Retina (tissue), 1 donor: ENCODE measurements at regions not wholly inside any gene's neighbourhood (a gene's known extent, or its start where the extent isn't known, plus 50 kb on each side); places are given as distances from the start of the nearest gene placed in this dataset.
"Not testable (repeated sequence)": the region's sequence is repeated elsewhere in the genome, so short reads cannot be mapped to it uniquely, and the experiment has no call there.

ENCODE experiments used
- DNase-seq: peaks from one replicate; pipeline ENCODE4 v3.0.0-alpha.2; 2016

DNA sequence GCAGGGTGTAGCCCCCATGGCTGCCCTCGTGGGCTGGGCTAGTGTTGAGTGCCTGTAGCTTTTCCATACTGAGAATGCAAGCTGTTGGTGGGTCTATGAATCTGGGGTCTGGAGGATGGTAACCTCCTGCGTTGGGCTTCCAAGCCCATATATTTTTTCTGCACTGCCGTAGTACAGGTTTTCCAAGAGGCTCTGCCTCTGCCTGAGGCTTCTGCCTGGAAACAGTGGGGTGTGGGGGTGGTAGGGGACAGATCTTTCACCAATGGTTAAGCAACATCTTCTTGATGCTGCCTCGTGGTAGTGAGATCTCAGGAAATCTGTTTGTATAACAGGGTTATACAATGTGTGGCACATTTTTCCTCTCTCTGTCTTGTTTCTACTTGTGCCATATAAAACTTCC lies 189.0 kb upstream of the ZNF519 start:
- DNase-seq, result not testable (repeated sequence)

DNA sequence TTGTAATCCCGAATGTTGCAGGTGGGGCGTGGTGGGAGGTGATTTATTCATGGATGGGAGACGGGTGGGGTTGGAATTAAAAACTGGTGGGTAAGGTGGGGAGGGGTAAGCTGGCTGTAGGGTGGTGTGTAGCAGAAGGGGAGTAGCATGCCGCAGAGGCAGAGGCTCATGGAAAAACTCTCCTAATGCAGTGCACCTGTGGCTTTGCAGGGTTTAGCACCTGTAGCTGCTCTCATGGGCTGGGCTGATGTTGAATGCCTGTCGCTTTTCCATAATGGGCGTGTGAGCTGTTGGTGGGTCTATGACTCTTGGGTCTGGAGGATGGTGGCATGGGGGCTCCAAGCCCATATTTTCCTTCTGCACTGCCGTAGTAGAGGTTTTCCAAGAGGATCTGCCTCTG lies 169.0 kb upstream of the ZNF519 start:
- DNase-seq, result not testable (repeated sequence)

DNA sequence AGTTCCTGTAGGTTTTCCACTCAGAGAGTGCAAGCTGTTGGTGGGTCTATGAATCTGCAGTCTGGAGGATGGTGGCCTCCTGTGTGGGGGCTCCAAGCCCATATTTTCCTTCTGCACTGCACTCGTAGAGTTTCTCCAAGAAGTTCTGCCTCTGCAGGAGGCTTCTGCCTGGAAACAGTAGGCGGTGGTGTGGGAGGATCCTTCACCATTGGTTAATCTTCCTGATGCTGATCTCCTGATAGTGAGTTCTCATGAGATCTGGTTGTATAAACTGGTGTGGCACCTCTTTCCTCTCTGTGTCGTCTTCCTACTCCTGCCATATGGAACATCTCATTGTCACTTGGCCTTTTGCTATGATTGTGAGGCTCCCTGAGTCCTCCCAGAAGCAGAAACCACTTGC lies 162.8 kb upstream of the ZNF519 start:
- DNase-seq, result not testable (repeated sequence)

DNA sequence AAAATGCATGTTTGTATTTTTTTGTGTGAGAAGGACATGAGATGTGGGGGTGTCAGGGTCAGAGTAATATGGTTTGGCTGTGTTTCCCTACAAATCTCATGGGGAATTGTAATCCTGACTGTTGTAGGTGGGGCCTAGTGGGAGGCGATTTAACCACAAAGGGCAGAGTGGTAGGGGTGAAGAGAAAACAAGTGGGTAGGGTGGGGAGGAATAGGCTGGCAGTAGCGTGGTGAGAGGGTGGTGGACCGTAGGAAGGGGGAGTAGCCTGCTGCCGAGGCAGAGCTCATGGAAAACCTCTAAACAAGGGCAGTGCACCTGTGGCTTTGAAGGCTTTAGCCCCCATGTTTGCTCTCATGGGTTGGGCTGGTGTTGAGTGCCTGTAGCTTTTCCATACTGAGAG lies 152.8 kb upstream of the ZNF519 start:
- DNase-seq, result no peak

DNA sequence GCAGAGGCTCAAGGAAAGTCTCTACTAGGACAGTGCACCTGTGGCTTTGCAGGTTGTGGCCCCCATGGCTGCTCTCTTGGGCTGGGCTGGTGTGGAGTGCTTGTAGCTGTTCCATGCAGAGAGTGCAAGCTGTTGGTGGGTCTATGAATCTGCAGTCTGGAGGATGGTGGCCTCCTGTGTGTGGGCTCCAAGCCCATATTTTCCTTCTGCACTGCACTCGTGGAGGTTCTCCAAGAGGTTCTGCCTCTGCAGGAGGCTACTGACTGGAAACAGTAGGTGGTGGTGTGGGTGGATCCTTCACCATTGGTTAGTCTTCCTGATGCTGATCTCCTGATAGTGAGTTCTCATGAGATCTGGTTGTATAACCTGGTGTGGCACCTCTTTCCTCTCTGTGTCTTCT lies 143.2 kb upstream of the ZNF519 start:
- not testable (repeated sequence) for DNase-seq

DNA sequence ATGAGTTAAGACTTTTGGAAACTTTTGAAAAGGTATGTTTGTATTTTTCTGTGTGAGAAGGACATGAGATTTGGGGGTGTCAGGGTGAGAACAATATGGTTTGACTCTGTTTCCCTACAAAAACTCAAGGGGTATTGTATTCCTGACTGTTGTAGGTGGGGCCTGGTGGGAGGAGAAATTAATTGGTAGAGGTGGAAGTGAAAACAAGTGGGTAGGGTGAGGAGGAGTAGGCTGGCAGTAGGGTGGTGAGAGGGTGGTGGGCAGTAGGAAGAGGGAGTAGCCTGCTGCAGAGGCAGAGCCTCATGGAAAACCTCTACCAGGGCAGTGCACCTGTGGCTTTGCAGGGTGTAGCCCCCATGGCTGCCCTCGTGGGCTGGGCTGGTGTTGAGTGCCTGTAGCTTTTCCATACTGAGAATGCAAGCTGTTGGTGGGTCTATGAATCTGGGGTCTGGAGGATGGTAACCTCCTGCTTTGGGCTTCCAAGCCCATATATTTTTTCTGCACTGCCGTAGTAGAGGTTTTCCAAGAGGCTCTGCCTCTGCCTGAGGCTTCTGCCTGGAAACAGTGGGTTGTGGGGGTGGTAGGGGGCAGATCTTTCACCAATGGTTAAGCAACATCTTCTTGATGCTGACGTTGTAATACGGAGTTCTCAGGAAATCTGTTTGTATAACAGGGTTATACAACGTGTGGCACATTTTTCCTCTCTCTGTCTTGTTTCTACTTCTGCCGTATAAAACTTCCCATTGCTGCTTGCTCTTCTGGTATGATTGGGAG lies 133.6 kb upstream of the ZNF519 start:
- DNase-seq, result not testable (repeated sequence)

DNA sequence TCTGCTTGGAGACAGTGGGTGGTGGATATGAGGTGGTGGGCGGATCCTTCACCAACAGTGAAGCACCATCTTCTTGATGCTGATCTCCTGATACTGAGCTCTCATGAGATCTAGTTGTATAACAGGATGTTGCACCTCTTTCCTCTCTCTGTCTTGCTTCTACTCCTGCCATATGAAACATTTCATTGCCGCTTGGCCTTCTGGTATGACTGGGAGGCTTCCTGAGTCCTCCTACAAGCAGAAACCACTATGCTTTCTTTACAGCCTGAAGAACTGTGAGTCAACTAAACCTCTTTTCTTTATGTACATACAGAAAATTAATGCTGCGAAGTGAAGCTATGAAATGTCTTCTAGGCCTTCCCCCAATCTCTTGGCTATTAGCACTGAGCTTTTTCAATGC lies 130.6 kb upstream of the ZNF519 start:
- DNase-seq, result not testable (repeated sequence)

DNA sequence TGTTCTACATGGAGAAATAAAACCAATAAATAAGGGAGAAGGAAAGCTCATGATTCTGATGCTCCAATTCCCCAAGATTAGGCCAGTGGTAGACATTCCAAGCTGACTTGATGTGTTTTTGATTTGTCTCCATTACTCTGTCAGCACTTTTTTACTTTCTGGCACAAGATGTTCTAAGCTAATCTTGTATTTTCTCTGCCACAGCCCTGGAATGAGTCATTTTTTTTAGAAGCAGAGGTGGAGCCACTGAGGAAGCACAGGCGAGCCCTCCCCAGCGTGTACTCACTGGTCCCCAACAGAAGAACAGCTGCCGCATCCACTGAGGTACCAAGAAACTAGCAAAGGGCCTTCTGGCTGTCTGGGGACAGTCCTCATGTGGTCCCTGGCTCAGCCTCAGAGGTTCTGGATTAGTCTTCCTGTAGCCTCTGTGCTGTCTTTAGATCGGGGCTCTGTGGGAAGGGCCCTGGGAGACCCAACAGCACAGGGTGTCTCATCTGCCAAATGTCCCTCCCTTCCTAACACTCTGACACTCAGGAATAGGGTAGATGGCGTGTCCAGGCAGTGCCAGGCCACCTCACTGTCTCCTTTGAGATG lies 117.9 kb upstream of the ZNF519 start:
- not testable (repeated sequence) for DNase-seq

DNA sequence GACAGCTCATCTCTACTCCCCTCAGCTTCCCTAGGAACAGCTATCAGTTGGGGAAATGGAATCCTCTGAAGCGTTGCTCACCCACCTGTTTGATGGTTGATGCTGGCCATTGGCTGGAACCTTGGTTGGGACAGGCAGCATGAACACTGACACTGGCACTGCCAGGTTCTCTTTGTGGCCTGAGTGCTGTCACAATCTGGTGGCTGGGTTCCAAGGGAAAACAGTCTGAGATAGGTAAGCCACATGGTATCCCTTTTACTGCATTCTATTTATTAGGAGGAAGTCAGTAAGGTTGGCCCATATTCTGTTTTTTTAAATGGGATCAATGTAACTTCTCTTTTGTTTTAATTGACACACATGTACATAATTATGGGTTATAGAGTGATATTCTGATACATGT lies 107.0 kb upstream of the ZNF519 start:
- DNase-seq, result not testable (repeated sequence)

DNA sequence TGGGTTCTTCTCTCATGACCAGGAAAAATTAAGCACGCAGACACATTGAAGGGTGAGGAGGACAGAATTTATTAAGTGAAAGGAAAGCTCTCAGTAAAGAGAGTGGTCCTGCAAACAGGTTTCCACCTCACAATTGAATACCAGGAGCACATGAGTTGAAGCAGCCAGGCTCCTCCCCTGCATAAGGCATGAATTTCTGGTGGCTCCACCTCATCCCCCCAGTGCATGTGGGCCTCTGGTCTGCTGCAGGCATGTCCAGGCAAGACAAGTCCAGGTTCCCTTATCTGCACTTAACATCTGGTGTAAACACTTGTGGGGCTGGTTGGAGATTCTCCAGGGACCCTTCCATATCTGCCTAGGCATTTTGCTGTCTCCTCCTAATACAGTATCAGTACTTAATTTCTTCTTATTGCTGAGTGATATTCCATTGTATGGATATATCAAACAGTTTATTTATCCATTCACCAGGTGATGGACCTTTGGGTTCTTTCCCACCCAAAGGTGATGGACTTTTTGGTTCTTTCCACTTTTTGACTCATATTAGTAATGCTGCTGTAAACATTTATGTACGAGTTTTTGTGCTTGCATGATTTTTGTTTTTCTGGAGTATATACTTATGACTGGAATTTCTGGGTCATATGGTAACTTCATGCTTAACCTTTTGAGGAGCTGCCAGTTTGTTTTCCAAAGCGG lies 104.3 kb upstream of the ZNF519 start:
- not testable (repeated sequence) for DNase-seq

DNA sequence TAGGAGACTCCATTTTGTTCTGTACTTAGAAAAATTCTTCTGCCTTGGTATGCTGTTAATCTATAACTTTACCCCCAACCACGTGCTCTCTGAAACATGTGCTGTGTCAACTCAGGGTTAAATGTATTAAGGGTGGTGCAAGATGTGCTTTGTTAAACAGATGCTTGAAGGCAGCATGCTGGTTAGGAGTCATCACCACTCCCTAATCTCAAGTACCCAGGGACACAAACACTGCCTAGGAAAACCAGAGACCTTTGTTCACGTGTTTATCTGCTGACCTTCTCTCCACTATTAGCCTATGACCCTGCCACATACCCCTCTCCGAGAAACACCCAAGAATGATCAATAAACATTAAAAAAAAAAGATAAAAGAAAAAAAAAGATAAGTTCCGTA lies 93.0 kb upstream of the ZNF519 start:
- not testable (repeated sequence) for DNase-seq

DNA sequence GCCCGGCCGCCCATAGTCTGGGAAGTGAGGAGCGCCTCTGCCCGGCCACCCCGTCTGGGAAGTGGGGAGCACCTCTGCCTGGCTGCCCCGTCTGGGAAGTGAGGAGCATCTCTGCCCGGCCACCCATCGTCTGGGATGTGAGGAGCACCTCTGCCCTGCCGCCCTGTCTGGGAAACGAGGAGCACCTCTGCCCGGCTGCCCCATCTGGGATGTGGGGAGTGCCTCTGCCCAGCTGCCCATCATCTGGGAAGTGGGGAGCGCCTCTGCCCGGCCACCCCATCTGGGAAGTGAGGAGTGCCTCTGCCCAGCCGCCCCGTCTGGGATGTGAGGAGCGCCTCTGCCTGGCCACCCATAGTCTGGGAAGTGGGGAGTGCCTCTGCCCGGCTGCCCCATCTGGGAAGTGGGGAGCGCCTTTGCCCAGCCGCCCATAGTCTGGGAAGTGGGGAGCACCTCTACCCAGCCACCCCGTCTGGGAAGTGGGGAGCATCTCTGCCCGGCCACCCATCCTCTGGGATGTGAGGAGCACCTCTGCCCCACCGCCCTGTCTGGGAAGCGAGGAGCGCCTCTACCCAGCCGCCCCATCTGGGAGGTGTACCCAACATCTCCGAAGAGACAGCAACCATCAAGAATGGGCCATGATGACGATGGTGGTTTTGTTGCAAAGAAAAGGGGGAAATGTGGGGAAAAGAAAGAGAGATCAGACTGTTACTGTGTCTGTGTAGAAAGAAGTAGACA lies 92.5 kb upstream of the ZNF519 start:
- not testable (repeated sequence) for DNase-seq

DNA sequence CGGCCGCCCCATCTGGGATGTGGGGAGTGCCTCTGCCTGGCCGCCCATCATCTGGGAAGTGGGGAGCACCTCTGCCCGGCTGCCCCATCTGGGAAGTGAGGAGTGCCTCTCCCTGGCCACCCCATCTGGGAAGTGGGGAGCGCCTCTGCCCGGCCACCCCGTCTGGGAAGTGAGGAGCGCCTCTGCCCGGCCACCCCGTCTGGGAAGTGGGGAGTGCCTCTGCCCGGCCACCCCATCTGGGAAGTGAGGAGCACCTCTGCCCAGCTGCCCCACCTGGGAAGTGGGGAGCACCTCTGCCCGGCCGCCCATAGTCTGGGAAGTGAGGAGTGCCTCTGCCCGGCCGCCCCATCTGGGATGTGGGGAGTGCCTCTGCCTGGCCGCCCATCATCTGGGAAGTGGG lies 91.7 kb upstream of the ZNF519 start:
- DNase-seq, result not testable (repeated sequence)

DNA sequence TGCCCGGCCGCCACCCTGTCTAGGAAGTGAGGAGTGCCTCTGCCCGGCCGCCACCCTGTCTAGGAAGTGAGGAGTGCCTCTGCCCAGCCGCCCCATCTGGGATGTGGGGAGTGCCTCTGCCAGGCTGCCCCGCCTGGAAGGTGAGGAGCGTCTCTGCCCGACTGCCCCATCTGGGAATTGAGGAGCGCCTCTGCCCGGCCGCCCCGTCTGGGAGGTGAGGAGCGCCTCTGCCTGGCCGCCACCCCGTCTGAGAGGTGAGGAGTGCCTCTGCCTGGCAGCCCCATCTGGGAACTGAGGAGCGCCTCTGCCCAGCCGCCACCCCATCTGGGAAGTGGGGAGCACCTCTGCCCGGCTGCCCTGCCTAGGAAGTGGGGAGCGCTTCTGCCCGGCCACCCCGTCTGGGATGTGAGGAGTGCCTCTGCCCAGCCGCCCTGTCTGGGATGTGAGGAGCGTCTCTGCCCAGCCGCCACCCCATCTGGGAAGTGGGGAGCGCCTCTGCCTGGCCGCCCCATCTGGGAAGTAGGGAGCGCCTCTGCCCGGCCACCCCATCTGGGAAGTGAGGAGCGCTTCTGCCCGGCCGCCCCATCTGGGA lies 91.1 kb upstream of the ZNF519 start:
- DNase-seq, result not testable (repeated sequence)

DNA sequence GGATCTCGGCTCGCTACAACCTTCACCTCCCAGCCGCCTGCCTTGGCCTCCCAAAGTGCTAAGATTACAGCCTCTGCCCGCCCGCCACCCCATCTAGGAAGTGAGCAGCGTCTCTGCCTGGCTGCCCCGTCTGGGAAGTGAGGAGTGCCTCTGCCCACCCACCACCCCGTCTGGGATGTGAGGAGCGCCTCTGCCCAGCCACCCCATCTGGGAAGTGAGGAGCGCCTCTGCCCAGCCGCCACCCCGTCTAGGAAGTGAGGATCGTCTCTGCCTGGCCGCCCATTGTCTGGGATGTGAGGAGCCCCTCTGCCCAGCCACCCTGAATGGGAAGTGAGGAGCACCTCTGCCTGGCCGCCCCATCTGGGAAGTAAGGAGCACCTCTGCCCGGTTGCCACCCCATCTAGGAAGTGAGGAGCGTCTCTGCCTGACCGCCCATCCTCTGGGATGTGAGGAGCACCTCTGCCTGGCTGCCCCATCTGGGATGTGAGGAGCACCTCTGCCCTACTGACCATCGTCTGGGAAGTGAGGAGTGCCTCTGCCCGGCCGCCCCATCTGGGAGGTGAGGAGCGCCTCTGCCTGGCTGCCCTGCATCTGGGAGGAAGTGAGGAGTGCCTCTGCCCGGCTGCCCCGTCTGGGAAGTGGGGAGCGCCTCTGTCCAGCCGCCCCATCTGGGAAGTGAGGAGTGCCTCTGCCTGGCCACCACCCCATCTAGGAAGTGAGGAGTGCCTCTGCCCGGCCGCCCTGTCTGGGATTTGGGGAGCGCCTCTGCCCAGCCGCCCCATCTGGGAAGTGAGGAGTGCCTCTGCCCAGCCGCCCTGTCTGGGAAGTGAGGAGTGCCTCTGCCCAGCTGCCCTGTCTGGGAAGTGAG lies 90.4 kb upstream of the ZNF519 start:
- not testable (repeated sequence) for DNase-seq

DNA sequence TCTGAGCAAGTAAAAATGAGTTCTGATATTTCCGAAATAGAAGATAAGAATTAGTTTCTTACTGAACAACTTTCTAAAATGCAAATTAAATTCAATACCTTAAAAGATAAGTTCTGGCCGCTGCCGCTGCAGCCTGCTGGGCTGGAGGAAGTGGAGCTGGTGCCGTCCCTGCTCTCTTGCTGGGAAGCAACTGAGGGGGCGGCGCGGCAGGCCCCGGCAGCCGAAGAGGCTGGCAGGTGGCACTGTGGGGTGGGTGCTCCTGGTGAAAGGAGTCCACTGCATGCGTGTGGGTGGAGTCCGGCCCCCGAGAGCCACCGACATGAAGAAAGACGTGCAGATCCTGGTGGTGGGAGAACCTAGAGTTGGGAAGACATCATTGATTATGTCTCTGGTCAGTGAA lies 89.5 kb upstream of the ZNF519 start:
- no peak for DNase-seq

DNA sequence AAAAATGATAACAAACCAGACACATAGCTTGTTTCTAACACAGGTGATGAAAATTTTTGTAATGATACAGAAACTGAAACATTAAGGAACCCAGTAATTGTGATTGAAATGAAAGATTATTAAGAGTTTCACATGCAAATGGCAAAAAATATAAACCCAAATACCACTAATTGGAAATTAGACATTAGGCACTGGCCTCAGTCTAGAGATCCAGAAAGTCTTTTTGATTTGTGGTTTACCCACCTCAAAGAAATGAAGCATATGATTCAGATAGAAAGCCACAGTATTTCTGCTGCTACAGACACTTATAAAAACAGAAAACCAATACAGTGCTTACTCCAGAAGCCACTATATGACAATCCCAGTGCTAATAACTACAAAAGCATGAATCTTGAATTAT lies 83.7 kb upstream of the ZNF519 start:
- DNase-seq, result not testable (repeated sequence)

DNA sequence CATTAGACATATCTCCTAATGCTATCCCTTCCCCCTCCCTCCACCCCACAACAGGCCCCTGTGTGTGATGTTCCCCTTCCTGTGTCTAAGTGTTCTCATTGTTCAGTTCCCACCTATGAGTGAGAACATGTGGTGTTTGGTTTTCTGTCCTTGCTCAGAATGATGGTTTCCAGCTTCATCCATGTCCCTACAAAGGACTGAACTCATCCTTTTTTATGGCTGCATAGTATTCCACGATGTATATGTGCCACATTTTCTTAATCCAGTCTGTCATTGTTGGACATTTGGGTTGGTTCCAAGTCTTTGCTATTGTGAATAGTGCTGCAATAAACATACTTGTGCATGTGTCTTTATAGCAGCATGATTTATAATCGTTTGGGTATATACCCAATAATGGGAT lies 71.2 kb upstream of the ZNF519 start:
- not testable (repeated sequence) for DNase-seq

DNA sequence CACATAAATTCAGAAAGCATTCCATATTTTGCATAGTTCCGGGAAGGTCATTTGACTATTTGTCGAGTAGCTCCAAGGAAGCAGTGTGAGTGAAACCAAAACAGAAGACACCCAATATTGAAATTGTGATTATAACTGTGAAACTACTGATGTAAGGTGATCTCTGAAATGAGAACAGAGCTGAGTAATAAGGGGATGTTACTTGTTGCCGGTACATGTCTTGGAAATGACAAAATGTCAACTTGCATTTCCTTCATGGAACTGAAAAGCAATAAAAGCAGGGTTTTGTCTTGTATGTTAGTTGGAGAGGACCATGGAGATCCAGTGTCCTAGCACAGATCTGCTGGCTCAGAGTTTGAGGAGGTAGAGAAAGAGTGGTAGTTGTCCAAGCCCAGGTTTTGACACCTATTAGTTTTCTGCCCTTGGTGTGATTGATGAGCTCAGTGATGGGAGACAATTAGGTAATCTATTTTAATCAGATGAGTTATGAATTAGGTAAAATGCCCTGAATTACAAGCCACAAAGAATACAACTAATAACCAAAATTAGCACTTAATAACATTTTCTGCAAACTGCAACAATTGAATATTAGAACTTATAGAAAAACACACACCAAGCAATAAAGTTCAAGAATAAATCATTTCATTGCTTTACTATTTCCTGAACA lies 58.7 kb upstream of the ZNF519 start:
- DNase-seq, result not testable (repeated sequence)

DNA sequence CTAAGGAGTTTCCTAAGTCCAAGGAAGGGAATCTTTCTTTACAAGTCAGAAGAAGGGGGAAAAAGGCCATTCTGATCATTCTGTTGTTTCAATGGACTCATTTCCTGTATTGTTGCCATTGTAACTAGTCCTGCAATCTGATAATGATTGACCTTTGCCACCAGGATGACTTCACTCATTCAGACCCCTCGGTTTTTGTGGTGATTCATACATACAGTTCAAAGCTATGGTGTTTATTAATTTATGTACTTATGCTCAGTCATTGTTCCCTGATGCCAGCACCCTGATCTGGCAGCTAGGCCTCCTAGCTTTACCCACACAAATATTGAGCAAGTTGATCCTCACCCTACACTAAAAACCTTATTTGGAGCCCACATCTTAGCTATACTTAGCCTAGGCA lies 57.6 kb upstream of the ZNF519 start:
- DNase-seq, result no peak

DNA sequence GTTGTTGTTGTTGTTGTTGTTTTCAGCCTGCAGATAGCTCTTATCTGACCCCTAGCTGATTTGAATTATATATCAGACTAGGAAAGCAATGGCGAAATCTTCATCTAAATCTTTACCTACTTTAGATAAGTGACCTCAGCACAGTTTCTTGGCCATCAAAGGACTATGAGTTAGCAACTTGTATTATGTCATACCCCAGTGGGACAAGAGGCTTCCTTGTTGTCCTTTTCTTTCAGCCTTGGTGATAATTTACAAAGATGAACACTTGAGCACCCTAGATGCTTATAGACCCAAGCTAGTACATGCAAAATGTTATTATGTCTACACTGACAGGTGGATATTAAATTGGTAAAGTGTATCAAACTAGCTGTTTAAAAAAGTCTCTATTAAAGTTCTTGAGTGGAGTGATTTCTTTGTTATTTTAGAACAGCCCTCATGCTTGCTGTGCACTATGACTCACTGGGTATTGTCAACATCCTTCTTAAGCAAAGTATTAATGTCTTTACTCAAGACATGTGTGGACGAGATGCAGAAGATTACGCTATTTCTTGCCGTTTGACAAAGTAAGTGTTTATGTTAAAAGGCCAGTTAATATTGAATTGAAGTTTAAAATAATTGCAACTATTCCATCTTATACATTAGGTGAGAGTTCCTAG lies 56.6 kb upstream of the ZNF519 start:
- not testable (repeated sequence) for DNase-seq
